ENCODE measurements at regions not wholly inside any gene's neighbourhood (a gene's known extent, or its start where the extent isn't known, plus 50 kb on each side); places are given as distances from the start of the nearest gene placed in this dataset.
A peak's percentile ranks its signal among the peaks of the same experiment; 100 is the strongest.
"Not testable (repeated sequence)": the region's sequence is repeated elsewhere in the genome, so short reads cannot be mapped to it uniquely, and the experiment has no call there.

DNA sequence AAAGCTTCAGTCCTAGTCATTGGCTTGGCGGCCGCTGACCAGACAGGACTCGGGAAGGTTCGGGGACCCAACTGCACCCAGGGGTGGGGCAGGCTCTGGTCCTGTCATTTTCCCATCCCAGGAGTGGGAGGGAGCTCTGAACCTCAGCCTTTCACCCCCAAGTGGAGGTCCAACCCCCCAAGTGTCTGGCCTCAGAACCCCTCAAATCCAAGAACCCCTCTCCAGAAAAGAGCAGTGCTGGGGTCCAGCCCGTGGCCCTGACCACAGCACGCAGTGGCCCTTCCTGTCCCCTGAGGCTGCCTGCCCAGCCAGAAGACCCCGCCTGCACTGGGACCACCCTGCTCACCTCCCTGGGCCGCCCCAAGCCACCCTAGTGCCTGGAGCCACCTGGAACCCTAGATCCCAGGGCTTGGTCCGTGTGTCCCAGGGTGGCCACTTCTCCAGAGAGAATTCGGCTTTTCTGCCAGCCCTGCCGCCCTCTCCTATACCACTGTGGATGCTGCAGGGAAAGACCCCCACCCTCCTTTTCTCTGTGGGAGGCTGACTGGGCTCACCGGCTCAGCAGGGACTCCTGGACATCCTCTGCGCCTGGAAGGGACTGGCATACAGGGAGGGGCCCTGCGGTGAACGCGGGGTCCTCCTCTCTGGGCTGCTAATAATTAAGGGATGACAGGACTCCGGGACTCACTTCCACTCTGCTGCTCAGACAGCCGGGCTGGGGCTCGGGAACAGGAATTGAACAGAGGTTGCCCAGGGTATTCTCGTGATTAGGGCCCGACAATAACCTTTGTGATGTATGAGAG, 326.9 kb upstream of the SFSWAP start:
- H4K20me1 ChIP-seq (ENCODE audit: insufficient read depth, low read depth, low read length): peaks cover 5% of the 10 kb centered on the region; the same call in 1 of the 2 replicates
- no peak for DNase-seq
- H3K36me3 ChIP-seq (ENCODE audit: insufficient read depth, low read length): no peaks in the 10 kb centered on the region
- no peaks in the 10 kb centered on the region for H3K9me2 ChIP-seq (replicated peaks; ENCODE audit: insufficient read depth, low read length)
- no peak overlapping the region for H3K4me3 ChIP-seq (ENCODE audit: low read length)
- H3K9me3 ChIP-seq (ENCODE audit: low read length): no peaks in the 10 kb centered on the region
- no peak overlapping the region for H3K4me2 ChIP-seq (ENCODE audit: low read depth, low read length, poor library complexity, severe bottlenecking)
- H3K27ac ChIP-seq (ENCODE audit: low read length): no peak overlapping the region
- no peak overlapping the region for H2AFZ ChIP-seq (ENCODE audit: low read length)
- H3K9ac ChIP-seq (ENCODE audit: low read length): no peak overlapping the region
- no peaks in the 10 kb centered on the region for H3K79me2 ChIP-seq (ENCODE audit: low read length)
- no peaks in the 10 kb centered on the region for H3K27me3 ChIP-seq (ENCODE audit: low read length)
- H3K4me1 ChIP-seq (ENCODE audit: low read length): no peaks in the 10 kb centered on the region

DNA sequence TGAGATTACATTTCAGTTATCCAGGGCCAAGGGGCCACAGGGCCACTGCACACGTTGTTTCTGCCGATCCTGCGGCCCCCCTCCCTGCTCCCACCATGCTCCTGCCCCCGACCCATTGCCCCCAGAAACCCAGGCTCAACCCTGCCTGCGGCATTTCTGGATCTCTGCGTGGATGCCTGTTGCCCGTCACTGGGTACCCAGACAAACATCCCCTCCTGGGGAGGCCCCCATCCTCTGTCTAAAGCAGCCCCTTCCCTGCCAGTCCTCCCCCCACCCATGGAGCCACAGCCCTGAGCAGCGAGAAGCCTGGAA, 326.4 kb upstream of the SFSWAP start:
- Histone ChIP-seq H3K9ac (ENCODE audit: low read length) (no peak overlapping the region), H3K4me2 (ENCODE audit: low read depth, low read length, poor library complexity, severe bottlenecking) (no peak overlapping the region), H3K27ac (ENCODE audit: low read length) (no peak overlapping the region), H3K27me3 (ENCODE audit: low read length) (no peaks in the 10 kb centered on the region), H3K4me3 (ENCODE audit: low read length) (no peak overlapping the region), H3K36me3 (ENCODE audit: insufficient read depth, low read length) (no peaks in the 10 kb centered on the region), H4K20me1 (ENCODE audit: insufficient read depth, low read depth, low read length) (peaks cover 5% of the 10 kb centered on the region; the same call in 1 of the 2 replicates), H3K79me2 (ENCODE audit: low read length) (no peaks in the 10 kb centered on the region), H3K4me1 (ENCODE audit: low read length) (no peaks in the 10 kb centered on the region), H2AFZ (ENCODE audit: low read length) (no peak overlapping the region), H3K9me2 (replicated peaks; ENCODE audit: insufficient read depth, low read length) (no peaks in the 10 kb centered on the region), H3K9me3 (ENCODE audit: low read length) (no peaks in the 10 kb centered on the region)
- no peak for DNase-seq

DNA sequence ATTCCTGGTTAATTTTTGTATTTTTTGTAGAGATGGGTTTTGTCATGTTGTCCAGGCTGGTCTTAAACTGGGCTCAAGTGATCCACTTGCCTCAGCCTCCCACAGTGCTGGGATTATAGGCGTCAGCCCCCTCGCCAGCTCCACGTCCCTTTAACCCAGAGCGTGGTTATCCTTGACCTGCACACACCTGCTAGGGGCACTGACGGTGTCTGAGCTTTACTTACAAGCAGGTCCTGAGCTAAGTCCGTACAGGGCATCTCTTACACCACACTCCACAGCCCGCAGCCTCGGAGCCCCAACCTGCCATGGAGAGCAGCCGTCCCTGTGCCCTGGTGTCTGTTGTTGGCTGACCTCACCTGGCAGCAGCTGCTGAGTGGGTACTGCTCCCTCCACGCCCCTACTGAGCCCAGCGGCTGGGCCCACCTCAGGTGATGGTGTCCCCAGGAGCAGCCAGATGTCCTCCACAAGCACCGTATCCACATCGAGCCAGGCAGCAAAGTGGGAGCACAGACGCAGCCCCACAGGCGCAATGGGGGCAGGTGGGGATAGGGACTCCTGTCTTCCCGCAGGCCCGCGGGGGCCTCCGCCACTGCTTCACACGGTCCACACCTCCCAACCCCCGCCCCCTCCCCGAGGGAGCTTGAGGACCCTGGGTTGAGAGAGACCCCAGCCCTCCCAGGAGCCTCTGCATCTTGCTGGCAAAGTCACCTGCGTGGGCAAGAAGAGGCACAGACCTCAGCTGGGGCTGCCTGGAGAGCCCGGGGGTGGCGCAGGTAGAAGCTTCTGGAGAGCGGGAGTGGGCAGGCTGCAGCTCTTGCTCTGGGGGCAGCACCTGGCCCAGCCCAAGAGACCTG, 325.4 kb upstream of the SFSWAP start:
- peaks cover 4% of the 10 kb centered on the region; the same call in 1 of the 2 replicates for H4K20me1 ChIP-seq (ENCODE audit: insufficient read depth, low read depth, low read length)
- H3K79me2 ChIP-seq (ENCODE audit: low read length): no peaks in the 10 kb centered on the region
- no peak overlapping the region for H2AFZ ChIP-seq (ENCODE audit: low read length)

DNA sequence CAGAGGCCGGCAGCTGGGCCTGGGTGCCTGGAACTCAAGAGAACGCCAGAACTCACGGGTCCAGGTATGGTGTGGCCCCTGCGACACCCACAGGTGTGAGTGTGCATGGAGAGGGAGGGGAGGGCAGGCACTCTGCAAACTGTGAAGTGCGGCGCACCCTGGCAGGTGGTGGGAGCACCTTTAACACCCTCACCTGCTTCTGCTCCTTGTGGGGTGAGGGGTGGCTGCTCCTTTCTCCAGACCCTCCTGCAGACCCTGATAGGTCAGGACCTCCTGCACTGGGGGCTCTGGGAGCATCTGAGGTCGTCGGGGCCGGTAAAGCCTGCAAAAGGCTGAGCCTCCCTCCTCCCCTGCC, 324.7 kb upstream of the SFSWAP start:
- Histone ChIP-seq H3K36me3 (ENCODE audit: insufficient read depth, low read length) (no peaks in the 10 kb centered on the region), H3K4me1 (ENCODE audit: low read length) (no peaks in the 10 kb centered on the region), H4K20me1 (ENCODE audit: insufficient read depth, low read depth, low read length) (no peaks in the 10 kb centered on the region), H3K27me3 (ENCODE audit: low read length) (no peaks in the 10 kb centered on the region), H3K4me3 (ENCODE audit: low read length) (no peak overlapping the region), H3K9me2 (replicated peaks; ENCODE audit: insufficient read depth, low read length) (no peaks in the 10 kb centered on the region), H3K4me2 (ENCODE audit: low read depth, low read length, poor library complexity, severe bottlenecking) (no peak overlapping the region), H3K79me2 (ENCODE audit: low read length) (no peaks in the 10 kb centered on the region), H3K9ac (ENCODE audit: low read length) (no peak overlapping the region), H3K9me3 (ENCODE audit: low read length) (no peaks in the 10 kb centered on the region), H2AFZ (ENCODE audit: low read length) (no peak overlapping the region), H3K27ac (ENCODE audit: low read length) (no peak overlapping the region)
- DNase-seq: no peak

More for the DNA sequence above, 325.4 kb upstream of the SFSWAP start:
- DNase-seq: no peak
- Histone ChIP-seq H3K9me3 (ENCODE audit: low read length) (no peaks in the 10 kb centered on the region), H3K36me3 (ENCODE audit: insufficient read depth, low read length) (no peaks in the 10 kb centered on the region), H3K4me2 (ENCODE audit: low read depth, low read length, poor library complexity, severe bottlenecking) (no peak overlapping the region), H3K27ac (ENCODE audit: low read length) (no peak overlapping the region), H3K9me2 (replicated peaks; ENCODE audit: insufficient read depth, low read length) (no peaks in the 10 kb centered on the region), H3K4me3 (ENCODE audit: low read length) (no peak overlapping the region), H3K4me1 (ENCODE audit: low read length) (no peaks in the 10 kb centered on the region), H3K27me3 (ENCODE audit: low read length) (no peaks in the 10 kb centered on the region), H3K9ac (ENCODE audit: low read length) (no peak overlapping the region)

DNA sequence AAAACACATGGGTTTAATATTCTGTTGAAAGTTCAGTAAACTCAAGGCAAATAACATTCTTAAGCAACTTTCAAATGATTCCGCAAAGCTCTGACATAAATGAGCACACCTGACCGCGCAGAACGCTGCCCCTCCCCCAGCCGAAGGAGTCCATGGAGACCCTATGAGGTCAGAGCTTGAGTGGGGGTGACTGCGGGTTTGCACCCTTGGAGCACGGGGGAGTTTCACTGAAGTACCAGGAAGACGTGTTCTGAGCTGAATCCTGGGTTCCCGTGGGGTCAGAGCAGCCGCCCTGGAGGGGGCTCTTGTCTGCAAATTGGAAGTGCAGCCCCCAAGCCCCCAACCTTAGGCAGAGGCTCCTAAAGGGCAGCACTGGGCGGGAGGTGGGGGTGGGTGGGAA, 324.1 kb upstream of the SFSWAP start:
- Histone ChIP-seq H3K79me2 (ENCODE audit: low read length) (no peaks in the 10 kb centered on the region), H3K9me2 (replicated peaks; ENCODE audit: insufficient read depth, low read length) (no peaks in the 10 kb centered on the region), H3K9me3 (ENCODE audit: low read length) (no peaks in the 10 kb centered on the region), H2AFZ (ENCODE audit: low read length) (no peak overlapping the region), H3K27me3 (ENCODE audit: low read length) (no peaks in the 10 kb centered on the region), H3K4me2 (ENCODE audit: low read depth, low read length, poor library complexity, severe bottlenecking) (no peak overlapping the region), H4K20me1 (ENCODE audit: insufficient read depth, low read depth, low read length) (no peaks in the 10 kb centered on the region), H3K36me3 (ENCODE audit: insufficient read depth, low read length) (no peaks in the 10 kb centered on the region), H3K4me3 (ENCODE audit: low read length) (no peak overlapping the region), H3K27ac (ENCODE audit: low read length) (no peak overlapping the region), H3K4me1 (ENCODE audit: low read length) (no peaks in the 10 kb centered on the region), H3K9ac (ENCODE audit: low read length) (no peak overlapping the region)
- no peak for DNase-seq

DNA sequence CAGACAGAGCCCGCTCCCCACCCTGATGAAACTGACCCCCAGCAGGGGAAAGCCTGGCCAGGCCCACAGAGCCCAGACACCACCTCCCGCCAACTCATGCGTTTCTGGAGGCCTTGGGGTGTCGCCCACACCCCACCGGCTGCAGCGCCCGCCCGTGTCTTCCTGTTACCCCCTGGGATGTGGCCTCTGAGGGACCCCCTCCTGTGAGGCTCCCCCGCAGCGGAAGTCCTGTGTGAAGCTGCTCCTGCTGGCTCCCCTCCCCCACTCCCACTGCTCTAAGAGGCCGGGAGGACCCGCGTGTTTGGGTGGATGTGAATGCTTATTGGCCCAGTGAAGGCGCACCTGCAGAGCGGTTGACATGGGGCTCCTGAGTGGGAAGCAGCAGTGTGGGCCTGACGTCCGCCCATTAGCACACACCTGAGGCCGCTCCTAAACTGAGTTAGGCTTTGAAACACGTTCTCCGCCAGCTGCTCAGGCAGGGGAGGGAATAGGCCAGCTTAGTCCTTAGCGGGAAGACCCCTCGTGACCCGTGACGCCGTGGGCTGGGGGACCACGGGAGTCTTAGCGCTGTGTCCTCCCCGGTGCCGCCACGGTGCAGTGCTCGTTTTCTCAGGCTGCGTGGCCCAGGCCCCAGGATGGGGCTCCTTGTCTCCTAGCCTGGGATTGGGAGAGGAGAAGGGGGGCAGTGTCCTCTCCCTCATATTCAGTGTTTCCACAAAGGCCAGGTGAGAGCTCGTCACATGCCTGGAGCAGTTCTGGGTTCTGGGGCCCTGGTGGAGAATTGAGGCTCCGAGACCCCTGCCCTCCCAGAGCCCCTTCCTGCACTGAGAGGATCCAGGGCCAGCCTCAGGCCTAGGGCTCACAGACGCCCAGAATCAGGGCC, 323.4 kb upstream of the SFSWAP start:
- H3K4me2 ChIP-seq (ENCODE audit: low read depth, low read length, poor library complexity, severe bottlenecking): no peak overlapping the region
- no peak overlapping the region for H3K9ac ChIP-seq (ENCODE audit: low read length)
- no peaks in the 10 kb centered on the region for H3K36me3 ChIP-seq (ENCODE audit: insufficient read depth, low read length)
- H3K27me3 ChIP-seq (ENCODE audit: low read length): no peaks in the 10 kb centered on the region
- peak; percentile 7 for DNase-seq
- no peaks in the 10 kb centered on the region for H3K4me1 ChIP-seq (ENCODE audit: low read length)
- H3K27ac ChIP-seq (ENCODE audit: low read length): no peak overlapping the region
- no peaks in the 10 kb centered on the region for H3K9me3 ChIP-seq (ENCODE audit: low read length)
- H3K79me2 ChIP-seq (ENCODE audit: low read length): no peaks in the 10 kb centered on the region
- no peak overlapping the region for H2AFZ ChIP-seq (ENCODE audit: low read length)
- no peaks in the 10 kb centered on the region for H4K20me1 ChIP-seq (ENCODE audit: insufficient read depth, low read depth, low read length)
- no peak overlapping the region for H3K4me3 ChIP-seq (ENCODE audit: low read length)
- no peaks in the 10 kb centered on the region for H3K9me2 ChIP-seq (replicated peaks; ENCODE audit: insufficient read depth, low read length)

DNA sequence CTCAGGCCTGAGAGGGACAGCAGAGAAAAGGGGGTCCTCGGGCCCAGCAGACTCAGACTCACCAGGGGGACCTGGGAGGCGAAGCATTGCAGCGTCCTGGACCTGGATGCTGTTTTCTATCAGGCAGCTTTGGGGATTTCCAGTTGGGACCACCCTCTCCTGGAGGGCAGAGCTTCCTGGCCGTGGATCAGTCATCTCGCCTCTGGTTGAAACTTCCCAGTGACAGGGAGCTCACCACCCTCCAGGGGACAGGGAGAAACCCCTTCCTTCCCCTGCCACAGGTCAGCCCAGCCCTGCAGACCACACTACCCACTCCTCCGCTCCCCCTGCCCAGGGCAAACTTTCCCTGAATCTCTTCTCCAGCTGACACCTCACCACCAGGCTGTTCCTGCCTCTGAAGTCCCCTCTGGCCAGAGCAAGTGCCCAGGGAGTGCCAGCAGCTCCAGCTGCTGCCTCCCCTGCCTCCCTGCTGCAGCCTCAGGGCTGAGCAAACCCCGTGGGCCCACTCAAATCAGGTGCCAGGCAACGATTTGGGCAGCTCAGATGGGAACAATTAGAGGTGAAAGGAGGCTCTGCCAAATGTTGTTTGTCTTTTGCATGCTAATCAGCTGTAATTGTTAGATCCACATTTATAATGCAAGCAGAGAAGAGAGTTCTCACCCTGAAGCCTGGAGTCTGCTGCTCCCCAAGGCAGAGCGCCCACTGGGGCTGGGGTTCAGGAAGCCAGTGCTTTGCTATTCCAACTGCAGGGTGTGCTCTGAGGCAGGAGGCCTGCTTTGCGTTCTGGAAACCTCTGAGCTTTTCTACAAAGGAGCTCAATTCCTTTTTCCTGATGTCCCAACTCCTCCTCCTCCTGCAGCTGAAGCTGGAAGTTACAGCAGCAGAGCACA, 322.5 kb upstream of the SFSWAP start:
- not testable (repeated sequence) for H3K27ac ChIP-seq (ENCODE audit: low read length); H3K36me3 ChIP-seq (ENCODE audit: insufficient read depth, low read length); H3K4me1 ChIP-seq (ENCODE audit: low read length); H3K27me3 ChIP-seq (ENCODE audit: low read length); H3K79me2 ChIP-seq (ENCODE audit: low read length); H3K9me2 ChIP-seq (replicated peaks; ENCODE audit: insufficient read depth, low read length); H4K20me1 ChIP-seq (ENCODE audit: insufficient read depth, low read depth, low read length); H2AFZ ChIP-seq (ENCODE audit: low read length); H3K9me3 ChIP-seq (ENCODE audit: low read length); H3K4me2 ChIP-seq (ENCODE audit: low read depth, low read length, poor library complexity, severe bottlenecking); H3K4me3 ChIP-seq (ENCODE audit: low read length); H3K9ac ChIP-seq (ENCODE audit: low read length)
- peak; percentile 17 for DNase-seq

Data from Karpas-422 (cell line).